GM12891 (cell line): ENCODE measurements at regions not wholly inside any gene's neighbourhood (a gene's known extent, or its start where the extent isn't known, plus 50 kb on each side); places are given as distances from the start of the nearest gene placed in this dataset.
"Not testable (repeated sequence)": the region's sequence is repeated elsewhere in the genome, so short reads cannot be mapped to it uniquely, and the experiment has no call there.

Source experiments
- DNase-seq: peaks from one replicate; pipeline ENCODE4 v3.0.0; 2011; ENCODE audit warnings: low spot score; ENCODE audit not compliant: insufficient read length
- FAIRE-seq: peaks from 2 replicates; lab custom pipeline; 2011; peaks lifted over from hg19 to GRCh38; lab: Jason Lieb, UNC
- PAX5 ChIP-seq: IDR thresholded peaks from 2 replicates; pipeline ENCODE4 v1.6.1; 2011; ENCODE audit warnings: low read length, moderate library complexity, mild to moderate bottlenecking; ENCODE audit not compliant: insufficient read depth, severe bottlenecking
- POLR2A ChIP-seq: IDR thresholded peaks from 2 replicates; pipeline ENCODE4 v1.6.1; 2011; ENCODE audit warnings: low read depth, low read length, control low read depth
- POLR2AphosphoS5 ChIP-seq: IDR thresholded peaks from 2 replicates; pipeline ENCODE4 v1.6.1; 2011; ENCODE audit warnings: low read depth, low read length, control low read depth
- POU2F2 ChIP-seq: IDR thresholded peaks from 2 replicates; pipeline ENCODE4 v1.6.1; 2011; ENCODE audit warnings: low read depth, mild to moderate bottlenecking, control low read depth, low read length, moderate library complexity
- SPI1 ChIP-seq: IDR thresholded peaks from 2 replicates; pipeline ENCODE4 v1.6.1; 2011; ENCODE audit warnings: low read depth, low read length, control low read depth
- TAF1 ChIP-seq: IDR thresholded peaks from 2 replicates; pipeline ENCODE4 v1.6.1; 2011; ENCODE audit warnings: low read depth, low read length, control low read depth

GRCh38 chr1:80536461-80536860 is 1264.3 kb upstream of the ADGRL2 start:
- FAIRE-seq, result no peak
- TF ChIP-seq POLR2A (no peak), PAX5 (no peak), POLR2AphosphoS5 (no peak), TAF1 (no peak), POU2F2 (no peak), SPI1 (no peak)
- no peak for DNase-seq

- no peak for FAIRE-seq
- DNase-seq, result no peak
- TF ChIP-seq POU2F2 (no peak), POLR2A (no peak), POLR2AphosphoS5 (no peak), TAF1 (no peak), SPI1 (no peak), PAX5 (no peak)
These were observed 1265.3 kb upstream of the ADGRL2 start for GRCh38 chr1:80535466-80535865.

- no peak for FAIRE-seq
- TF ChIP-seq POLR2AphosphoS5, result no peak
- no peak for TF ChIP-seq SPI1
- no peak for TF ChIP-seq POU2F2
- no peak for TF ChIP-seq TAF1
- no peak for TF ChIP-seq PAX5
- no peak for TF ChIP-seq POLR2A
These were observed 1266.0 kb upstream of the ADGRL2 start for GRCh38 chr1:80534606-80535360.

GRCh38 chr1:80533775-80534334 is 1266.9 kb upstream of the ADGRL2 start:
- no peak for DNase-seq
- no peak for TF ChIP-seq TAF1
- TF ChIP-seq POLR2A, result no peak
- TF ChIP-seq SPI1, result no peak
- no peak for TF ChIP-seq POLR2AphosphoS5
- no peak for TF ChIP-seq PAX5
- TF ChIP-seq POU2F2, result no peak
- FAIRE-seq, result no peak

More at GRCh38 chr1:80534606-80535360, 1266.0 kb upstream of the ADGRL2 start:
- no peak for DNase-seq

GRCh38 chr1:80533093-80533492 is 1267.6 kb upstream of the ADGRL2 start:
- FAIRE-seq (no peak), DNase-seq (no peak)
- no peak for TF ChIP-seq TAF1
- no peak for TF ChIP-seq PAX5
- TF ChIP-seq POLR2A, result no peak
- no peak for TF ChIP-seq POU2F2
- TF ChIP-seq SPI1, result no peak
- no peak for TF ChIP-seq POLR2AphosphoS5

- TF ChIP-seq PAX5 (no peak), POLR2A (no peak), POU2F2 (no peak), SPI1 (no peak), POLR2AphosphoS5 (no peak), TAF1 (no peak)
- DNase-seq (no peak), FAIRE-seq (no peak)
These were observed 1269.6 kb upstream of the ADGRL2 start for GRCh38 chr1:80531182-80531581.

GRCh38 chr1:80529546-80529945 is 1271.2 kb upstream of the ADGRL2 start:
- DNase-seq (no peak), FAIRE-seq (no peak)
- TF ChIP-seq POLR2A, result no peak
- no peak for TF ChIP-seq SPI1
- no peak for TF ChIP-seq POLR2AphosphoS5
- TF ChIP-seq TAF1, result no peak
- TF ChIP-seq PAX5, result no peak
- TF ChIP-seq POU2F2, result no peak

GRCh38 chr1:80523861-80524260 is 1276.9 kb upstream of the ADGRL2 start:
- DNase-seq, result no peak
- no peak for FAIRE-seq

GRCh38 chr1:80523071-80523470 is 1277.7 kb upstream of the ADGRL2 start:
- FAIRE-seq, DNase-seq: not testable (repeated sequence)

More at GRCh38 chr1:80523861-80524260, 1276.9 kb upstream of the ADGRL2 start:
- no peak for TF ChIP-seq PAX5
- TF ChIP-seq TAF1, result no peak
- no peak for TF ChIP-seq SPI1
- no peak for TF ChIP-seq POLR2AphosphoS5
- TF ChIP-seq POU2F2, result no peak
- TF ChIP-seq POLR2A, result no peak
